ENCODE measurements at regions not wholly inside any gene's neighbourhood (a gene's known extent, or its start where the extent isn't known, plus 50 kb on each side); places are given as distances from the start of the nearest gene placed in this dataset.

GRCh38 chr12:127205781-127206555 is 1061.0 kb upstream of the TMEM132C start:
- DNase-seq = no peak

GRCh38 chr12:127209318-127209717 is 1057.7 kb upstream of the TMEM132C start:
- DNase-seq = no peak

- DNase-seq = peak in 2 of 3 donors; percentile 16 to 18
Observed at GRCh38 chr12:127214186-127214585, 1052.8 kb upstream of the TMEM132C start.

- no peak for DNase-seq
Observed at GRCh38 chr12:127223011-127223410, 1044.0 kb upstream of the TMEM132C start.

- peak in 2 of 3 donors; percentile 21 to 51 for DNase-seq
Observed at GRCh38 chr12:127223731-127224130, 1043.2 kb upstream of the TMEM132C start.

GRCh38 chr12:127230843-127231260 is 1036.1 kb upstream of the TMEM132C start:
- DNase-seq = peak in 1 of 3 donors; percentile 86

- DNase-seq = no peak
Observed at GRCh38 chr12:127231371-127231770, 1035.6 kb upstream of the TMEM132C start.

- no peak for DNase-seq
Observed at GRCh38 chr12:127233016-127233415, 1034.0 kb upstream of the TMEM132C start.

GRCh38 chr12:127235761-127236160 is 1031.2 kb upstream of the TMEM132C start:
- DNase-seq = no peak

- no peak for DNase-seq
Observed at GRCh38 chr12:127236491-127236890, 1030.5 kb upstream of the TMEM132C start.

- no peak for DNase-seq
Observed at GRCh38 chr12:127237151-127237550, 1029.8 kb upstream of the TMEM132C start.

GRCh38 chr12:127238107-127238506 is 1028.9 kb upstream of the TMEM132C start:
- DNase-seq = no peak

GRCh38 chr12:127239781-127240180 is 1027.2 kb upstream of the TMEM132C start:
- DNase-seq = no peak

- no peak for DNase-seq
Observed at GRCh38 chr12:127240249-127240929, 1026.6 kb upstream of the TMEM132C start.

GRCh38 chr12:127241072-127241817 is 1025.7 kb upstream of the TMEM132C start:
- DNase-seq = no peak

- DNase-seq = no peak
Observed at GRCh38 chr12:127245009-127245408, 1022.0 kb upstream of the TMEM132C start.

- DNase-seq = no peak
Observed at GRCh38 chr12:127245437-127245836, 1021.5 kb upstream of the TMEM132C start.

- no peak for DNase-seq
Observed at GRCh38 chr12:127247937-127248336, 1019.0 kb upstream of the TMEM132C start.

- no peak for DNase-seq
Observed at GRCh38 chr12:127249428-127249827, 1017.5 kb upstream of the TMEM132C start.

- DNase-seq = no peak
Observed at GRCh38 chr12:127253797-127254327, 1013.1 kb upstream of the TMEM132C start.

- no peak for DNase-seq
Observed at GRCh38 chr12:127254420-127254955, 1012.5 kb upstream of the TMEM132C start.

- no peak for DNase-seq
Observed at GRCh38 chr12:127257366-127257935, 1009.5 kb upstream of the TMEM132C start.

Data from muscle of back (tissue), 3 donors.